ENCODE measurements at regions not wholly inside any gene's neighbourhood (a gene's known extent, or its start where the extent isn't known, plus 50 kb on each side); places are given as distances from the start of the nearest gene placed in this dataset.

- Histone ChIP-seq H3K27me3 (replicated peaks; ENCODE audit: control insufficient read depth, insufficient read depth, low read length) (no peaks in the 10 kb centered on the region), H3K4me1 (no peaks in the 10 kb centered on the region), H3K36me3 (ENCODE audit: control insufficient read depth, insufficient read depth, low read length) (no peaks in the 10 kb centered on the region), H3K9me3 (no peaks in the 10 kb centered on the region), H3K4me3 (ENCODE audit: low read depth, low read length) (no peak overlapping the region)
- no peak for DNase-seq
- TF ChIP-seq, protein P1, sequence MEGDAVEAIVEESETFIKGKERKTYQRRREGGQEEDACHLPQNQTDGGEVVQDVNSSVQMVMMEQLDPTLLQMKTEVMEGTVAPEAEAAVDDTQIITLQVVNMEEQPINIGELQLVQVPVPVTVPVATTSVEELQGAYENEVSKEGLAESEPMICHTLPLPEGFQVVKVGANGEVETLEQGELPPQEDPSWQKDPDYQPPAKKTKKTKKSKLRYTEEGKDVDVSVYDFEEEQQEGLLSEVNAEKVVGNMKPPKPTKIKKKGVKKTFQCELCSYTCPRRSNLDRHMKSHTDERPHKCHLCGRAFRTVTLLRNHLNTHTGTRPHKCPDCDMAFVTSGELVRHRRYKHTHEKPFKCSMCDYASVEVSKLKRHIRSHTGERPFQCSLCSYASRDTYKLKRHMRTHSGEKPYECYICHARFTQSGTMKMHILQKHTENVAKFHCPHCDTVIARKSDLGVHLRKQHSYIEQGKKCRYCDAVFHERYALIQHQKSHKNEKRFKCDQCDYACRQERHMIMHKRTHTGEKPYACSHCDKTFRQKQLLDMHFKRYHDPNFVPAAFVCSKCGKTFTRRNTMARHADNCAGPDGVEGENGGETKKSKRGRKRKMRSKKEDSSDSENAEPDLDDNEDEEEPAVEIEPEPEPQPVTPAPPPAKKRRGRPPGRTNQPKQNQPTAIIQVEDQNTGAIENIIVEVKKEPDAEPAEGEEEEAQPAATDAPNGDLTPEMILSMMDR (IDR thresholded peaks at IDR 0.05; ENCODE audit: insufficient read depth in 1 of 2, low read depth in 1 of 2, low read length in 1 of 2, severe bottlenecking in 1 of 2, unreplicated experiment in 1 of 2) = no peak
- no TSS peak for BruUV-seq (replicated peaks)
- Mint-ChIP-seq H3K27ac (ENCODE audit: unreplicated experiment) (no peak overlapping the region), H3K4me3 (ENCODE audit: unreplicated experiment) (no peak overlapping the region), H3K36me3 (ENCODE audit: insufficient read depth, unreplicated experiment) (no peaks in the 10 kb centered on the region), H3K9me3 (ENCODE audit: unreplicated experiment) (no peaks in the 10 kb centered on the region), H3K27me3 (ENCODE audit: insufficient read depth, unreplicated experiment) (peaks cover 16% of the 10 kb centered on the region), H3K4me1 (ENCODE audit: low read depth, unreplicated experiment) (no peaks in the 10 kb centered on the region)
- intact Hi-C loops (cut with micrococcal nuclease; ENCODE audit: unreplicated experiment) = no loop called here
- ChIA-PET CTCF (no interaction called here), POLR2A (no interaction called here)
These were observed 179.4 kb upstream of the MKLN1 start for GRCh38 chr7:131148258-131148657.

GRCh38 chr7:131148708-131149428 is 178.8 kb upstream of the MKLN1 start:
- H3K36me3 Mint-ChIP-seq (ENCODE audit: insufficient read depth, unreplicated experiment) = no peaks in the 10 kb centered on the region
- BruUV-seq (replicated peaks) = no TSS peak
- H3K27me3 ChIP-seq (replicated peaks; ENCODE audit: control insufficient read depth, insufficient read depth, low read length) = no peaks in the 10 kb centered on the region
- intact Hi-C loops (cut with micrococcal nuclease; ENCODE audit: unreplicated experiment) = no loop called here
- H3K9me3 ChIP-seq = no peaks in the 10 kb centered on the region
- no peak overlapping the region for H3K4me3 ChIP-seq (ENCODE audit: low read depth, low read length)
- H3K4me3 Mint-ChIP-seq (ENCODE audit: unreplicated experiment) = no peak overlapping the region
- H3K27ac Mint-ChIP-seq (ENCODE audit: unreplicated experiment) = no peak overlapping the region
- ChIA-PET POLR2A (no interaction called here), CTCF (no interaction called here)
- H3K36me3 ChIP-seq (ENCODE audit: control insufficient read depth, insufficient read depth, low read length) = no peaks in the 10 kb centered on the region
- no peaks in the 10 kb centered on the region for H3K4me1 ChIP-seq
- H3K9me3 Mint-ChIP-seq (ENCODE audit: unreplicated experiment) = no peaks in the 10 kb centered on the region
- TF ChIP-seq, protein P1 (IDR thresholded peaks at IDR 0.05; ENCODE audit: insufficient read depth in 1 of 2, low read depth in 1 of 2, low read length in 1 of 2, severe bottlenecking in 1 of 2, unreplicated experiment in 1 of 2) = no peak
- no peaks in the 10 kb centered on the region for H3K4me1 Mint-ChIP-seq (ENCODE audit: low read depth, unreplicated experiment)
- DNase-seq = no peak
- peaks cover 16% of the 10 kb centered on the region for H3K27me3 Mint-ChIP-seq (ENCODE audit: insufficient read depth, unreplicated experiment)

DNA sequence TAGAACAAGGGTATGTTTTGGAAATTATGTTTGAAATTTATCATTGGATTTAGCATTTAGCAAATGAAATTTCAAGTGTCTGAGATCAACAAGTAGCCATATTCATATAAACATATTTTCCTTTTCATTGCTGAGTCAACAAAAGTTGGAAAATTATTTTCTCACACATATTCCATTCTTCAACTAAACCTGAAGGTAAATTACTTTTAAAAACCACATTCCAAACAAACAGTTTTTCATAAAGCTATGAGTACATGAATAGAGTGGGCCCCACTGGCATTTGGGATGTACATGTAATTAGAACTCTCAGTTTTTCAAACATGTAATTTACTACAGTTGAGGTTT is 178.3 kb upstream of the MKLN1 start:
- TF ChIP-seq, protein P1 (IDR thresholded peaks at IDR 0.05; ENCODE audit: insufficient read depth in 1 of 2, low read depth in 1 of 2, low read length in 1 of 2, severe bottlenecking in 1 of 2, unreplicated experiment in 1 of 2) = no peak
- no peaks in the 10 kb centered on the region for H3K4me1 Mint-ChIP-seq (ENCODE audit: low read depth, unreplicated experiment)
- no peaks in the 10 kb centered on the region for H3K36me3 Mint-ChIP-seq (ENCODE audit: insufficient read depth, unreplicated experiment)
- no peak overlapping the region for H3K27ac Mint-ChIP-seq (ENCODE audit: unreplicated experiment)
- ChIA-PET POLR2A (no interaction called here), CTCF (no interaction called here)
- Histone ChIP-seq H3K4me1 (no peaks in the 10 kb centered on the region), H3K4me3 (ENCODE audit: low read depth, low read length) (no peak overlapping the region), H3K36me3 (ENCODE audit: control insufficient read depth, insufficient read depth, low read length) (no peaks in the 10 kb centered on the region), H3K9me3 (no peaks in the 10 kb centered on the region), H3K27me3 (replicated peaks; ENCODE audit: control insufficient read depth, insufficient read depth, low read length) (no peaks in the 10 kb centered on the region)
- no peak overlapping the region for H3K4me3 Mint-ChIP-seq (ENCODE audit: unreplicated experiment)
- peaks cover 16% of the 10 kb centered on the region for H3K27me3 Mint-ChIP-seq (ENCODE audit: insufficient read depth, unreplicated experiment)
- BruUV-seq (replicated peaks) = no TSS peak
- no peaks in the 10 kb centered on the region for H3K9me3 Mint-ChIP-seq (ENCODE audit: unreplicated experiment)
- no peak for DNase-seq
- intact Hi-C loops (cut with micrococcal nuclease; ENCODE audit: unreplicated experiment) = no loop called here
